ENCODE measurements at regions not wholly inside any gene's neighbourhood (a gene's known extent, or its start where the extent isn't known, plus 50 kb on each side); places are given as distances from the start of the nearest gene placed in this dataset.

DNA sequence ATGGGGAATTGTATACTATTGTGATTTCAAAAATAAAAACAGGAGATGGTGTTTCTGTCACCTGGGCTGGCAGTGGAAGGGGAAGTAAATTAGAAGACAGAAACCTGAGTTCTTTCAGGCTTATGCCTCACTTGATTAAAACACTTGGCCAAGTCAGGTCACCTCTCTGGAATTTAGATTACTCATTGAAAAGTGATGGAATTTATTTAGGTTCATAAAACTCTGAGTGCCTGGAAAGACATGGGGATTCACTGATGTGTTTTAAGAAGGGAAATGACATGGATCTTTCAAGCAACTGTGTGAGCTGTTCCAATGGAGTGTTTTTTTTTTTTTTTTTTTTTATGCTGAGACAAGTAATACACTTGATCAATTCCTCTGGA is 400.1 kb downstream of the TMEM135 start:
- DNase-seq: no peak
- ATAC-seq: no peak
- intact Hi-C loops (cut with DNase I, micrococcal nuclease): no loop called here
- Histone ChIP-seq H3K9me3 (no peaks in the 10 kb centered on the region), H3K36me3 (ENCODE audit: low read depth) (no peaks in the 10 kb centered on the region), H3K4me3 (no peak overlapping the region), H3K4me1 (ENCODE audit: low read depth) (no peaks in the 10 kb centered on the region)
- TF ChIP-seq, protein P1, sequence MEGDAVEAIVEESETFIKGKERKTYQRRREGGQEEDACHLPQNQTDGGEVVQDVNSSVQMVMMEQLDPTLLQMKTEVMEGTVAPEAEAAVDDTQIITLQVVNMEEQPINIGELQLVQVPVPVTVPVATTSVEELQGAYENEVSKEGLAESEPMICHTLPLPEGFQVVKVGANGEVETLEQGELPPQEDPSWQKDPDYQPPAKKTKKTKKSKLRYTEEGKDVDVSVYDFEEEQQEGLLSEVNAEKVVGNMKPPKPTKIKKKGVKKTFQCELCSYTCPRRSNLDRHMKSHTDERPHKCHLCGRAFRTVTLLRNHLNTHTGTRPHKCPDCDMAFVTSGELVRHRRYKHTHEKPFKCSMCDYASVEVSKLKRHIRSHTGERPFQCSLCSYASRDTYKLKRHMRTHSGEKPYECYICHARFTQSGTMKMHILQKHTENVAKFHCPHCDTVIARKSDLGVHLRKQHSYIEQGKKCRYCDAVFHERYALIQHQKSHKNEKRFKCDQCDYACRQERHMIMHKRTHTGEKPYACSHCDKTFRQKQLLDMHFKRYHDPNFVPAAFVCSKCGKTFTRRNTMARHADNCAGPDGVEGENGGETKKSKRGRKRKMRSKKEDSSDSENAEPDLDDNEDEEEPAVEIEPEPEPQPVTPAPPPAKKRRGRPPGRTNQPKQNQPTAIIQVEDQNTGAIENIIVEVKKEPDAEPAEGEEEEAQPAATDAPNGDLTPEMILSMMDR (IDR thresholded peaks at IDR 0.05): no peak

DNA sequence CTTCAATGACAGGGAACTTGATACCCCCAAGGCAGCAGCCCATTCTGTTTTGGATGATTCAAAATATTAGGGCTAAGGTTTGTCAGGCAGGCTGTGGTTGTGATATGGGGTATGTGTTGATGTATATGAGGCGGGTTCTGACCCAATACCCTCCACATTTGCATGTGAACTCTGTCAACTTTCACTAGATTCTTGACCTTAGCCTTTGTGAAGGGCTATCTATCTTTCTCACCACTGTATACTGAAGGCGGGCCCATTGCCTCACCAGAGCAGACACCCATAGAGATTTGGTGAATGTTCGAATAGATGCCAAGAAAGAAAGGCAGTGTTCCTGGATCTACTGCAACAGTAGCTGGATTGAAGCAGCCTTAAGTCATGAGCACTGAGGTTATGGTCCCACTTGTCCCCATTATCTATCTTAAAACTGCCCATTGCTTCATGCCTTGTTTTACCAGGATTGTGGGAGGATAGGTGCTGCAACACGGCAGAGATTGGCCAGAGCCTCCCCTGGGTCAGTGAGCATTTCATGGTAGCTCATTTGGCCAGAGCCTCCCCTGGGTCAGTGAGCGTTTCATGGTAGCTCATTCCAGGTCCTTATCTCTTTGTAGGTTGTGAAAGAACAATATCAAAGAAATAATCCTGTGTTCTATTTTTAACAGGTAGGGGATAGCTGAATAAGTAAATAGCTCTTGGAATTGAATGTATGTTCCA is 399.6 kb downstream of the TMEM135 start:
- no peaks in the 10 kb centered on the region for H3K9me3 ChIP-seq
- no peak overlapping the region for H3K4me3 ChIP-seq
- H3K36me3 ChIP-seq (ENCODE audit: low read depth): no peaks in the 10 kb centered on the region
- TF ChIP-seq, protein P1 (IDR thresholded peaks at IDR 0.05): no peak
- ATAC-seq: no peak
- intact Hi-C loops (cut with DNase I, micrococcal nuclease): no loop called here
- no peaks in the 10 kb centered on the region for H3K4me1 ChIP-seq (ENCODE audit: low read depth)
- DNase-seq: no peak

DNA sequence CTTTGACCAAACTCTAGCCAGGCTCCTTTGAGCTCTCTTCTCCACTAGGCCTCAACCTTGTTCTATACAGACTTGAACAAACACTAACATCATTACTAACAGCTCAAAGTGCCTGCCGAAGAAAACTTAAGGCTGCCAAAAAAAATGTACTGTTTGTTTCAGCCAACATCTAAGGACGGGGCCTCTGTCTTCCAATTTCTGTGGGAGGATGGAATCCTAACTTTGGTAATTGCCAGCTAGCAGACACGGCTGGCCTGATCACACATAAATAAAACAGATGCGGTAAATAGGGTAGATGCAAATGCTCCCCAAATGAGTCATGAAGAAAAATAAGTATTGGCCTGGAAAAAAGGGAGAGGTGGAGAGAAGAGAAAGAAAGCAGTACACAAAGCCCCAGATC is 394.3 kb downstream of the TMEM135 start:
- intact Hi-C loops (cut with DNase I, micrococcal nuclease): no loop called here
- Histone ChIP-seq H3K4me3 (no peak overlapping the region), H3K4me1 (ENCODE audit: low read depth) (no peaks in the 10 kb centered on the region), H3K9me3 (no peaks in the 10 kb centered on the region), H3K36me3 (ENCODE audit: low read depth) (no peaks in the 10 kb centered on the region)
- no peak for DNase-seq
- TF ChIP-seq, protein P1 (IDR thresholded peaks at IDR 0.05): no peak
- ATAC-seq: no peak

DNA sequence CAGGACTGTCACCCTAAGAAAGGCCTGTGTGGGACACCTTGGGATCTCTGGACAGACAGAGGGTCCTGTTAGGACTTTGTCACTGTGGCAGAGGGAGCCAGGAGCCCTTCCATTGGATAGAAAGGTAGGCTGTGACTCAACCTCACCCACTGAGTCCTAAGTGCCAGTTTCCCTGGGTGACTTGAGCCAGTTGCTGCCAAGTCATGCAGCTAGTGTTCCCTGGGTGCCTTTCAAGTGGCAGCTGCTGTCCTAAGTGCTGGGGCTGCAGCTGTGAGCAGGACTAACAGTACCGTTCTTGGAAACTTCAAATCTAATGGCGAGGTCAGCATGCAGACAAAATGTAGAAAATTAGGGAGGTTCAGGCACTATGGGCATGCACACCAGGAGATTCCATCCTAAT is 393.7 kb downstream of the TMEM135 start:
- Histone ChIP-seq H3K9me3 (no peaks in the 10 kb centered on the region), H3K36me3 (ENCODE audit: low read depth) (no peaks in the 10 kb centered on the region), H3K4me3 (no peak overlapping the region), H3K4me1 (ENCODE audit: low read depth) (no peaks in the 10 kb centered on the region)
- DNase-seq (no peak), ATAC-seq (no peak)
- intact Hi-C loops (cut with DNase I, micrococcal nuclease): no loop called here
- TF ChIP-seq, protein P1 (IDR thresholded peaks at IDR 0.05): no peak

DNA sequence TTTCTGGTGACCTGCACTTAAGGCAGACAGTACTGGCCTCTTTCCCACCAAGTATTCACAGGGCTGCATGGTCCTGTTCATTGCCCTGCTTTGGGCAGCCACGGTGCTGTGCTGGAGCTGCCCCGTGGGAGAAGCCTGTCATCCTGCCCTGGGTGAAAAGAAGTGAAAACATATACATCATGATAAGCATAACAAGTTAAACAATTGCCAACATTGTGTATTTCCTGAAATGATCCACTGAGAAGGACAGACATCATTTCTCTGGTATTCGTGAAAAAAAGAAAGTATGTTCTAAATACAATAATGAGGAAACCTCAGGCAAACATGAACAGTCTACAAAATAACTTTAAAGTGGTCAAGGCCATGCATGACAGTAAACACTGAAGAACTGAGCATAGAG is 393.1 kb downstream of the TMEM135 start:
- DNase-seq (no peak), ATAC-seq (no peak)
- Histone ChIP-seq H3K4me1 (ENCODE audit: low read depth) (no peaks in the 10 kb centered on the region), H3K4me3 (no peak overlapping the region), H3K9me3 (no peaks in the 10 kb centered on the region), H3K36me3 (ENCODE audit: low read depth) (no peaks in the 10 kb centered on the region)
- TF ChIP-seq, protein P1 (IDR thresholded peaks at IDR 0.05): no peak
- intact Hi-C loops (cut with DNase I, micrococcal nuclease): no loop called here

DNA sequence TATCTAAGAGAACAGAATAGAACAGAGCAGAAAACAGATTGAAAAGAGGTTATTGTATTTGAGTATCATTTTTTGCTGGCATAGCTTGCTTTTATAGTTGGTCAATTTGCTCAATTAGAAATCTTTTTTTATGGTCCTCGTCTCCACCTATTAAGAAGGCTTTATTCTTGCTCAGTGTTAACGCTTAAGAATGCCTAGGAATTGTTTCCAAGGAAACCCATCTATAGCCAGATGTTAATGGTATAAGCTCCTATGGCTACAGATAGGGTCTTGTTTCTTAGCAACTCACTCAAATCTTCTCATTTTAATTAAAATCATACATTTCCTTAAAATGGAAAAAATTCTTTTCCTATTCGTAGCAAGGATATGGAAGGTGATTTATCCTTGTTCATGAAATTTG is 392.3 kb downstream of the TMEM135 start:
- H3K36me3 ChIP-seq (ENCODE audit: low read depth): no peaks in the 10 kb centered on the region
- H3K4me3 ChIP-seq: no peak overlapping the region
- DNase-seq (no peak), ATAC-seq (no peak)
- H3K9me3 ChIP-seq: no peaks in the 10 kb centered on the region
- TF ChIP-seq, protein P1 (IDR thresholded peaks at IDR 0.05): no peak
- intact Hi-C loops (cut with DNase I, micrococcal nuclease): no loop called here
- no peaks in the 10 kb centered on the region for H3K4me1 ChIP-seq (ENCODE audit: low read depth)
